ENCODE measurements at regions not wholly inside any gene's neighbourhood (a gene's known extent, or its start where the extent isn't known, plus 50 kb on each side); places are given as distances from the start of the nearest gene placed in this dataset.

- ChIA-PET POLR2A (no interaction called here), CTCF (no interaction called here)
- Histone ChIP-seq H3K36me3 (ENCODE audit: control insufficient read depth, insufficient read depth, low read length) (no peaks in the 10 kb centered on the region), H3K4me3 (ENCODE audit: low read depth in 2 of 2, low read length in 2 of 2) (no peak overlapping the region), H3K27ac (ENCODE audit: low read length) (no peak overlapping the region), H3K27me3 (ENCODE audit: control insufficient read depth, insufficient read depth, low read length) (no peaks in the 10 kb centered on the region), H3K9me3 (ENCODE audit: control insufficient read depth, insufficient read depth, low read depth, low read length) (no peaks in the 10 kb centered on the region), H3K4me1 (ENCODE audit: control insufficient read depth, insufficient read depth, low read length) (no peaks in the 10 kb centered on the region)
- in situ Hi-C loops (cut with HindIII; ENCODE audit: low pct_unique_long_range_greater_than_20kb, low sequenced_read_pairs): no loop called here
- ATAC-seq: no peak
- no peak for TF ChIP-seq TCF7L2 (IDR thresholded peaks at IDR 0.05; ENCODE audit: low read depth, low read length)
- TF ChIP-seq POLR2AphosphoS5 (IDR thresholded peaks at IDR 0.05; ENCODE audit: low read depth, low read length): no peak
- no peak for TF ChIP-seq REST (IDR thresholded peaks at IDR 0.05; ENCODE audit: insufficient read depth in 1 of 2, low read depth in 2 of 2, low read length in 1 of 2)
- no peak for TF ChIP-seq CTCF (IDR thresholded peaks at IDR 0.05)
- no peak for TF ChIP-seq SIN3A (IDR thresholded peaks at IDR 0.05; ENCODE audit: borderline replicate concordance, insufficient read depth, low read depth, low read length)
- BruUV-seq (replicated peaks): no TSS peak
- no peak for DNase-seq (ENCODE audit: low read depth, low spot score)
- intact Hi-C loops (cut with micrococcal nuclease; ENCODE audit: unreplicated experiment): no loop called here
Observed at GRCh38 chr11:15471048-15471894, 356.5 kb downstream of the INSC start.

GRCh38 chr11:15471895-15472799 is 357.4 kb downstream of the INSC start:
- no peaks in the 10 kb centered on the region for H3K4me1 ChIP-seq (ENCODE audit: control insufficient read depth, insufficient read depth, low read length)
- no peaks in the 10 kb centered on the region for H3K36me3 ChIP-seq (ENCODE audit: control insufficient read depth, insufficient read depth, low read length)
- in situ Hi-C loops (cut with HindIII; ENCODE audit: low pct_unique_long_range_greater_than_20kb, low sequenced_read_pairs) (no loop called here), intact Hi-C loops (cut with micrococcal nuclease; ENCODE audit: unreplicated experiment) (no loop called here)
- POLR2A ChIA-PET: no interaction called here
- ATAC-seq (no peak), DNase-seq (ENCODE audit: low read depth, low spot score) (no peak)
- no TSS peak for BruUV-seq (replicated peaks)
- no peaks in the 10 kb centered on the region for H3K9me3 ChIP-seq (ENCODE audit: control insufficient read depth, insufficient read depth, low read depth, low read length)
- H3K27me3 ChIP-seq (ENCODE audit: control insufficient read depth, insufficient read depth, low read length): no peaks in the 10 kb centered on the region
- no peak for TF ChIP-seq REST (IDR thresholded peaks at IDR 0.05; ENCODE audit: insufficient read depth in 1 of 2, low read depth in 2 of 2, low read length in 1 of 2)
- no peak for TF ChIP-seq SIN3A (IDR thresholded peaks at IDR 0.05; ENCODE audit: borderline replicate concordance, insufficient read depth, low read depth, low read length)
- no peak for TF ChIP-seq POLR2AphosphoS5 (IDR thresholded peaks at IDR 0.05; ENCODE audit: low read depth, low read length)
- TF ChIP-seq CTCF (IDR thresholded peaks at IDR 0.05): no peak
- no peak for TF ChIP-seq TCF7L2 (IDR thresholded peaks at IDR 0.05; ENCODE audit: low read depth, low read length)
- CTCF ChIA-PET: no interaction called here
- no peak overlapping the region for H3K27ac ChIP-seq (ENCODE audit: low read length)
- H3K4me3 ChIP-seq (ENCODE audit: low read depth in 2 of 2, low read length in 2 of 2): no peak overlapping the region

Data from Panc1 (cell line).